Esophagus squamous epithelium (tissue), 5 donors: ENCODE measurements at regions not wholly inside any gene's neighbourhood (a gene's known extent, or its start where the extent isn't known, plus 50 kb on each side); places are given as distances from the start of the nearest gene placed in this dataset.

ENCODE experiments used
- DNase-seq: peaks from one replicate; lab custom pipeline; 2025; lab: John Stamatoyannopoulos, UW
- H3K27ac ChIP-seq, 4 donors: fragments of 200-600 bp; sonication (generic); one replicate each; pipeline ENCODE4 v1.5.1; 2016 to 2019; ENCODE audit warnings: mild to moderate bottlenecking in 1 of 4
- H3K27me3 ChIP-seq, 4 donors: fragments of 200-600 bp; sonication (generic); 1 replicate in 3 of 4; 2 replicates in 1 of 4; pipeline versions ENCODE4 v1.5.1 to v1.6.0; 2017 to 2021; ENCODE audit warnings: antibody characterized with exemption in 1 of 4
- H3K36me3 ChIP-seq, 3 donors: fragments of 200-600 bp; sonication (generic); one replicate each; pipeline ENCODE4 v1.5.1; 2016 to 2019
- H3K4me1 ChIP-seq, 3 donors: fragments of 200-600 bp; sonication (generic); one replicate each; pipeline ENCODE4 v1.5.1; 2017 to 2019
- H3K4me3 ChIP-seq, 4 donors: fragments of 200-600 bp; sonication (generic); 1 replicate in 3 of 4; 2 replicates in 1 of 4; pipeline ENCODE4 v1.5.1; 2016 to 2019; ENCODE audit warnings: mild to moderate bottlenecking in 2 of 4, moderate library complexity in 1 of 4
- H3K9me3 ChIP-seq, 3 donors: fragments of 200-600 bp; sonication (generic); one replicate each; pipeline ENCODE4 v1.5.1; 2016 to 2019
- CTCF ChIP-seq, 6 experiments: fragments of 450-650 bp in 4 of 6; fragments of 200-600 bp in 2 of 6; sonication (generic) in 2 of 6; IDR thresholded peaks; one replicate each; pipeline ENCODE4 v1.5.1; 2016 to 2019; ENCODE audit warnings: antibody characterized with exemption in 6 of 6, mild to moderate bottlenecking in 4 of 6, moderate library complexity in 4 of 6
- POLR2A ChIP-seq, 4 donors: fragments of 450-650 bp; IDR thresholded peaks; one replicate each; pipeline ENCODE4 v1.6.1; 2017; ENCODE audit warnings: antibody characterized with exemption in 4 of 4, mild to moderate bottlenecking in 4 of 4, moderate library complexity in 3 of 4
- WGBS, 2 donors: methylation state at CpG; one replicate each; pipeline ENCODE4 v1.1.5; 2018; 5-methylcytosine and 5-hydroxymethylcytosine counted together
- intact Hi-C: fragments of 100-400 bp; cut with DNase I; formaldehyde crosslinking; loops from one replicate; pipeline ENCODE4 v1.15.0; 2022
- donor health status: DM: yes; HTN: yes; CAD: no.

DNA sequence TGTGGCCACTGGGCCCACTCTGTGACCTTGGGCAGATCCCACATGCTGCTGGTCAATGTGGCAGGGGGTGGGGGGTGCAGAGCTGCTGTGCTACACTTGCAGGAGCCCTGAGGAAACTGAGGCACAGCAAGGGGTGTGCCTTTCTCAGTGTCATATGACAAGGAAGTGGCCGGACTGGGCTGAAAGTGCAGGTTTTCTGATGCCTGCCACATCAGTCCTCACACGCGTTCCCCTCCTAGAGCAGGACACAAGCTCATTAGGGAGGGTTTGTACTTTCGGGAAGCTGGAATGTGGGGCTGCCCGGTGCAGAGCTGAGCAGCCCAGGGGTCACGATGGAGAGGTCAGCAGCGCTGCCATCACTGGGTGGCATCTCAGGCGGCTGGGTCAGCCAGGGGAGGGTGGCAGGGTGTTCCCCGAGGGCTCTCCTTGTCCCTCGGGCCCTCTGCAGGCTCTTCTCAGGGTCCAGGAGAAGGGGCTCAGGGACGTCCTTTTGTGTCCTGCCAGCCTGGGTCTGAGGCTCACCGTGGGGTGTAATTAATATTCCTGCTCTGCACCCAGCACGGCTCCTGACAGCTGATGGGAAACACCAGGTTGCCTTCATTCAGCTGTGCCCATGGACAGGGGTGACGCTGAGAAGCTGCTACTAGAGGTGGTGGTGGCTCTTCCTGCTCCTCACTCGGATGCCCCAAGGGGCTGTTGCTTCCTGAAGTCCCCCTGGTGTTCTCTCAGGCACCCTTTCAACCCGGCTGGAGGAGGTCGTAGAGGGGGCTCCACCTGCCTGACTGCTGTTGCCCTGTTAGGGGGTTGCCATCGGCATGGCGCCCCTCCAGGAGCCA, 62.1 kb upstream of the HDAC4 start:
- no peak for DNase-seq
- TF ChIP-seq CTCF (IDR thresholded peaks at IDR 0.05) (no peak), POLR2A (IDR thresholded peaks at IDR 0.05) (no peak)
- H3K36me3 ChIP-seq: no peaks in the 10 kb centered on the region
- H3K27me3 ChIP-seq: no peaks in the 10 kb centered on the region
- no peaks in the 10 kb centered on the region for H3K9me3 ChIP-seq
- 64 to 74% methylated on average over 8 to 13 of the region's 19 CpGs for WGBS, 2 donors
- H3K4me3 ChIP-seq: no peak overlapping the region
- H3K4me1 ChIP-seq: peaks cover 29 to 40% (median 36%) of the 10 kb centered on the region in 3 donors
- intact Hi-C loops: no loop called here
- H3K27ac ChIP-seq: no peak overlapping the region

GRCh38 chr2:239462191-239462515, 61.3 kb upstream of the HDAC4 start:
- intact Hi-C loops: no loop called here
- H3K4me3 ChIP-seq: no peak overlapping the region
- no peaks in the 10 kb centered on the region for H3K36me3 ChIP-seq
- no peak for TF ChIP-seq CTCF (IDR thresholded peaks at IDR 0.05)
- TF ChIP-seq POLR2A (IDR thresholded peaks at IDR 0.05): no peak
- no peak overlapping the region for H3K27ac ChIP-seq
- no peaks in the 10 kb centered on the region for H3K9me3 ChIP-seq
- H3K4me1 ChIP-seq: peaks cover 29 to 40% (median 36%) of the 10 kb centered on the region in 3 donors
- WGBS, 2 donors: 81 to 86% methylated on average over 4 to 6 of the region's 7 CpGs
- no peak for DNase-seq
- H3K27me3 ChIP-seq: no peaks in the 10 kb centered on the region

DNA sequence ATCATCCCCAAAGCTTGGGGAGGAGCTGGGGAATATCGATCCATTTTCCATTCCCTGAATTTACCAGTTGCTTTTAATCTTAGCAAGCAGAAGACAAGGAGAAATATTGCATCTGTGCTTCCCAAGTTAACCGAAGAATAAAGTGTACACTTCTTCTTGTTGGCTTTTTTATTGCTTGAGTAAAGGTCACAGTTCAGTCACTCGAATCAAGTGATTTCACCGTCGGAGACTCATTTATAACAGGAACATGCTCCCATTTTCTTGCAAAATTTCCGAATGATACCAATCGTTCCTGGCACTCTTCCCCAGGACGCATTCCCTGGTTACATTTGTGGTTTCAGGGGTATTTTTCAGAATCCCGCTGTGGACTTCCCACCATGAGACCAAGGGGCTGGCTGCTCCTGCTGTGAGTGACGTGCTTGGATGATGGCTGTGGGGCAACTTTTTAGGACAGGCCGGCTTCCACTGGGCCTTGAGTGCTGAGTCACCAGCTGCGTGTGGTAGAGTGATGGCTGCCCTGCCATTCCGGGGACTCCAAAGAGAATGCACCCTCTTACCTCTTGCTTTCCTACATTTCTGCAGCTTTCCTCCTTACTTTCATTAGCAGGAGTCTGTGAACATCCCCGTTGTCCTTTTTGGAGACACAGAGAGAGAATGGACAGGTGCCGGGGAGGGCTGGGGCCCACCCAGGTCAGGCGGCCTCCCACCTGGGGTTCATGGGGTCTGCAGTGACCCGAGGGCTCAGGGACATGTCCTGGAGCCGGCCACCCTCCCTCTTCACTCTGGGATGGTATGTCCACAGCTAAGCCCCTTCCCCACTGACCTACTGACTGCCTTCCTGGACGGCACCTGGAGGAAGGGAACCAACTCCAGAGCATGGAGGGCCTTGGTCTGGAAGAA, 60.7 kb upstream of the HDAC4 start:
- TF ChIP-seq POLR2A (IDR thresholded peaks at IDR 0.05): no peak
- TF ChIP-seq CTCF (IDR thresholded peaks at IDR 0.05): no peak
- H3K36me3 ChIP-seq: no peaks in the 10 kb centered on the region
- H3K9me3 ChIP-seq: no peaks in the 10 kb centered on the region
- H3K27ac ChIP-seq: no peak overlapping the region
- DNase-seq: no peak
- H3K27me3 ChIP-seq: no peaks in the 10 kb centered on the region
- H3K4me3 ChIP-seq: no peak overlapping the region
- 78 to 84% methylated on average over 15 of the region's 19 CpGs for WGBS, 2 donors
- H3K4me1 ChIP-seq: peaks cover 29 to 38% (median 36%) of the 10 kb centered on the region in 3 donors
- intact Hi-C loops: no loop called here

GRCh38 chr2:239460780-239461179, 60.0 kb upstream of the HDAC4 start:
- 51 to 76% methylated on average over 5 of the region's 5 CpGs for WGBS, 2 donors
- no peak overlapping the region for H3K27ac ChIP-seq
- no peak for TF ChIP-seq CTCF (IDR thresholded peaks at IDR 0.05)
- TF ChIP-seq POLR2A (IDR thresholded peaks at IDR 0.05): no peak
- H3K4me1 ChIP-seq: peaks cover 24 to 31% (median 29%) of the 10 kb centered on the region in 3 donors
- no peak overlapping the region for H3K4me3 ChIP-seq
- intact Hi-C loops: no loop called here
- no peaks in the 10 kb centered on the region for H3K9me3 ChIP-seq
- H3K36me3 ChIP-seq: no peaks in the 10 kb centered on the region
- no peaks in the 10 kb centered on the region for H3K27me3 ChIP-seq
- DNase-seq: no peak

- WGBS, 2 donors: 85 to 90% methylated on average over 10 of the region's 10 CpGs
- H3K4me3 ChIP-seq: no peak overlapping the region
- peaks cover 12 to 19% (median 17%) of the 10 kb centered on the region in 3 donors for H3K4me1 ChIP-seq
- intact Hi-C loops: no loop called here
- H3K36me3 ChIP-seq: no peaks in the 10 kb centered on the region
- no peak for TF ChIP-seq CTCF (IDR thresholded peaks at IDR 0.05)
- no peak for TF ChIP-seq POLR2A (IDR thresholded peaks at IDR 0.05)
- H3K27me3 ChIP-seq: no peaks in the 10 kb centered on the region
- no peak overlapping the region for H3K27ac ChIP-seq
- H3K9me3 ChIP-seq: no peaks in the 10 kb centered on the region
- no peak for DNase-seq
These were observed 58.8 kb upstream of the HDAC4 start for GRCh38 chr2:239459606-239460005.
